ENCODE measurements at regions not wholly inside any gene's neighbourhood (a gene's known extent, or its start where the extent isn't known, plus 50 kb on each side); places are given as distances from the start of the nearest gene placed in this dataset.

DNA sequence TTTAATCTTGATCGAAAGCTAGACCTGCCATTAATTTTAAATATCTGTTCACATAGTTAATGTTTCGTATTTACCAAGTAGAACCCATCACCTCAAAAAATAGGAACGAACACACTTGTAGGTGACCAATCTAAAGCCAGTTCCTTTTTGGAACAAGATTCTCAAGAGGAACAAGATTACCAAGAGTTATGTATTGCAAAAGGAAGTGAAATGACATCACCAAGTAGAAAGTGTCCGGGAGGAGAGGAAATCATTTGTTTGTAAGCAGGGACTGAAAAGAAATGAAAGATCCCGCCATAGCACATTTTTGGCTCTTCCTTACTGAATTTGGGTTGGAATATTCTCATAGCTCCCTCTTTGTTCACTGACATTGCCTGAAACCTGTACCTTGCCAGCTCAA is 1200.5 kb downstream of the SORCS1 start:
- TF ChIP-seq, protein P1, sequence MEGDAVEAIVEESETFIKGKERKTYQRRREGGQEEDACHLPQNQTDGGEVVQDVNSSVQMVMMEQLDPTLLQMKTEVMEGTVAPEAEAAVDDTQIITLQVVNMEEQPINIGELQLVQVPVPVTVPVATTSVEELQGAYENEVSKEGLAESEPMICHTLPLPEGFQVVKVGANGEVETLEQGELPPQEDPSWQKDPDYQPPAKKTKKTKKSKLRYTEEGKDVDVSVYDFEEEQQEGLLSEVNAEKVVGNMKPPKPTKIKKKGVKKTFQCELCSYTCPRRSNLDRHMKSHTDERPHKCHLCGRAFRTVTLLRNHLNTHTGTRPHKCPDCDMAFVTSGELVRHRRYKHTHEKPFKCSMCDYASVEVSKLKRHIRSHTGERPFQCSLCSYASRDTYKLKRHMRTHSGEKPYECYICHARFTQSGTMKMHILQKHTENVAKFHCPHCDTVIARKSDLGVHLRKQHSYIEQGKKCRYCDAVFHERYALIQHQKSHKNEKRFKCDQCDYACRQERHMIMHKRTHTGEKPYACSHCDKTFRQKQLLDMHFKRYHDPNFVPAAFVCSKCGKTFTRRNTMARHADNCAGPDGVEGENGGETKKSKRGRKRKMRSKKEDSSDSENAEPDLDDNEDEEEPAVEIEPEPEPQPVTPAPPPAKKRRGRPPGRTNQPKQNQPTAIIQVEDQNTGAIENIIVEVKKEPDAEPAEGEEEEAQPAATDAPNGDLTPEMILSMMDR (IDR thresholded peaks at IDR 0.05 in 8 of 11, conservative IDR thresholded peaks at IDR 0.05 in 3 of 11) = no peak
- no peak for TF ChIP-seq POLR2A (IDR thresholded peaks at IDR 0.05)
- TF ChIP-seq POLR2AphosphoS5 (IDR thresholded peaks at IDR 0.05) = no peak

All from spleen (tissue), 7 donors.